Adrenal gland (tissue), 5 donors: ENCODE measurements at regions not wholly inside any gene's neighbourhood (a gene's known extent, or its start where the extent isn't known, plus 50 kb on each side); places are given as distances from the start of the nearest gene placed in this dataset.

Experiments
- CTCF ChIP-seq, 6 experiments: fragments of 450-650 bp in 4 of 6; fragments of 200-600 bp in 2 of 6; sonication (generic) in 1 of 6; IDR thresholded peaks; 1 replicate in 5 of 6; 2 replicates in 1 of 6; pipeline versions ENCODE4 v1.5.1 to v1.8.0; 2016 to 2021; ENCODE audit warnings: antibody characterized with exemption in 6 of 6, mild to moderate bottlenecking in 2 of 6, moderate library complexity in 1 of 6
- POLR2A ChIP-seq, 2 donors: fragments of 450-650 bp; IDR thresholded peaks; one replicate each; pipeline ENCODE4 v1.6.1; 2017; ENCODE audit warnings: antibody characterized with exemption in 2 of 2, mild to moderate bottlenecking in 2 of 2, moderate library complexity in 1 of 2
- donor health status: DM: no; HTN: no; CAD: no.

GRCh38 chr12:24360461-24360860 lies 411.0 kb upstream of the SOX5 start:
- TF ChIP-seq CTCF (IDR thresholded peaks at IDR 0.05) = no peak
- TF ChIP-seq POLR2A (IDR thresholded peaks at IDR 0.05) = no peak
